ENCODE measurements at regions not wholly inside any gene's neighbourhood (a gene's known extent, or its start where the extent isn't known, plus 50 kb on each side); places are given as distances from the start of the nearest gene placed in this dataset.

DNA sequence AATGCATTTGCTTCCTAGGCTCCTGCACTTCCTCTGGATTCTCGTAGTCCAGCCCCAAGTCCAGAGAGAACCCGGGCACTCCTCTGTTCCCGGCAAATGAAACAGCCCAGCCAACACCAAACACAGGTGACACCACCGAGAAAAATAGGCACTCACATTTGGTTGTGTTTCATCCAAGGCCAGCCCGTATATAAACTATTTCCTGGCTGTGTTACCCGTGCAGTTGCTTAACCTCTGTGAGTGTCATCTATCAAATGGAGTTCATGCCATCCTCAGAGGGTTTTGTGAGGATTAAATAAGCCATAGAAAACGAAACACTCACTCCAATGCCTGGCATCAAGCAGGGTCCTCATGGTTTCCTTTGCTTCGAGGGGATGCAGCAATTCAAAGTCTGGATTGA lies 115.2 kb downstream of the BOD1 start:
- TF ChIP-seq, protein P1, sequence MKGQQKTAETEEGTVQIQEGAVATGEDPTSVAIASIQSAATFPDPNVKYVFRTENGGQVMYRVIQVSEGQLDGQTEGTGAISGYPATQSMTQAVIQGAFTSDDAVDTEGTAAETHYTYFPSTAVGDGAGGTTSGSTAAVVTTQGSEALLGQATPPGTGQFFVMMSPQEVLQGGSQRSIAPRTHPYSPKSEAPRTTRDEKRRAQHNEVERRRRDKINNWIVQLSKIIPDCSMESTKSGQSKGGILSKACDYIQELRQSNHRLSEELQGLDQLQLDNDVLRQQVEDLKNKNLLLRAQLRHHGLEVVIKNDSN (IDR thresholded peaks at IDR 0.05): no peak
- TF ChIP-seq NFIC (IDR thresholded peaks at IDR 0.05) (no peak), ZBTB7A (IDR thresholded peaks at IDR 0.05; ENCODE audit: low read depth) (no peak), FOXM1 (IDR thresholded peaks at IDR 0.05; ENCODE audit: borderline replicate concordance, low read depth) (no peak), TEAD4 (IDR thresholded peaks at IDR 0.05) (no peak), YY1 (IDR thresholded peaks at IDR 0.05; ENCODE audit: low read depth) (no peak), EGR1 (IDR thresholded peaks at IDR 0.05) (no peak), CEBPB (IDR thresholded peaks at IDR 0.05) (no peak), TAF1 (IDR thresholded peaks at IDR 0.05; ENCODE audit: low read depth) (no peak), EP300 (IDR thresholded peaks at IDR 0.05; ENCODE audit: borderline replicate concordance) (no peak), TCF12 (IDR thresholded peaks at IDR 0.05; ENCODE audit: low read depth) (no peak), RAD21 (IDR thresholded peaks at IDR 0.05; ENCODE audit: low read depth) (no peak), CREB1 (IDR thresholded peaks at IDR 0.05; ENCODE audit: low read depth) (no peak)
- TF ChIP-seq, protein P2, sequence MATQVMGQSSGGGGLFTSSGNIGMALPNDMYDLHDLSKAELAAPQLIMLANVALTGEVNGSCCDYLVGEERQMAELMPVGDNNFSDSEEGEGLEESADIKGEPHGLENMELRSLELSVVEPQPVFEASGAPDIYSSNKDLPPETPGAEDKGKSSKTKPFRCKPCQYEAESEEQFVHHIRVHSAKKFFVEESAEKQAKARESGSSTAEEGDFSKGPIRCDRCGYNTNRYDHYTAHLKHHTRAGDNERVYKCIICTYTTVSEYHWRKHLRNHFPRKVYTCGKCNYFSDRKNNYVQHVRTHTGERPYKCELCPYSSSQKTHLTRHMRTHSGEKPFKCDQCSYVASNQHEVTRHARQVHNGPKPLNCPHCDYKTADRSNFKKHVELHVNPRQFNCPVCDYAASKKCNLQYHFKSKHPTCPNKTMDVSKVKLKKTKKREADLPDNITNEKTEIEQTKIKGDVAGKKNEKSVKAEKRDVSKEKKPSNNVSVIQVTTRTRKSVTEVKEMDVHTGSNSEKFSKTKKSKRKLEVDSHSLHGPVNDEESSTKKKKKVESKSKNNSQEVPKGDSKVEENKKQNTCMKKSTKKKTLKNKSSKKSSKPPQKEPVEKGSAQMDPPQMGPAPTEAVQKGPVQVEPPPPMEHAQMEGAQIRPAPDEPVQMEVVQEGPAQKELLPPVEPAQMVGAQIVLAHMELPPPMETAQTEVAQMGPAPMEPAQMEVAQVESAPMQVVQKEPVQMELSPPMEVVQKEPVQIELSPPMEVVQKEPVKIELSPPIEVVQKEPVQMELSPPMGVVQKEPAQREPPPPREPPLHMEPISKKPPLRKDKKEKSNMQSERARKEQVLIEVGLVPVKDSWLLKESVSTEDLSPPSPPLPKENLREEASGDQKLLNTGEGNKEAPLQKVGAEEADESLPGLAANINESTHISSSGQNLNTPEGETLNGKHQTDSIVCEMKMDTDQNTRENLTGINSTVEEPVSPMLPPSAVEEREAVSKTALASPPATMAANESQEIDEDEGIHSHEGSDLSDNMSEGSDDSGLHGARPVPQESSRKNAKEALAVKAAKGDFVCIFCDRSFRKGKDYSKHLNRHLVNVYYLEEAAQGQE (IDR thresholded peaks at IDR 0.05; ENCODE audit: low read depth): no peak
- TF ChIP-seq, protein P3, sequence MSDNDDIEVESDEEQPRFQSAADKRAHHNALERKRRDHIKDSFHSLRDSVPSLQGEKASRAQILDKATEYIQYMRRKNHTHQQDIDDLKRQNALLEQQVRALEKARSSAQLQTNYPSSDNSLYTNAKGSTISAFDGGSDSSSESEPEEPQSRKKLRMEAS (IDR thresholded peaks at IDR 0.05): no peak

DNA sequence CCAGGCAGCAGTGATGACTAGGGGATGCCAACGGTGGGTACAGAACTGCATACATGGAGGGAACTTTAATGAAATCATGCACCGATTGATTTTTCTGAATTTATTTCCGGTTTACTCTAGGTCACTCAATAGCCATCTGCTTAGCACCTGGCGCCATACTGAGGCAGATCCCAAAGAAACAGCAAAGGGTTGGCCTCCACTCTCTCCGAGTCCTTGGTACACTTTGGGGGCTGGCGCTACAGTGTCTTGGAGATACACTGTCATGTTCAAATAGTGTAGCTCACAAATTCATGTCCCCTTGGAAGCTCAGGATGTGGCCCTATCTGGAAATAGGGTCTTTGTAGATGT lies 116.3 kb downstream of the BOD1 start:
- TF ChIP-seq EGR1 (IDR thresholded peaks at IDR 0.05) (no peak), TCF12 (IDR thresholded peaks at IDR 0.05; ENCODE audit: low read depth) (no peak), YY1 (IDR thresholded peaks at IDR 0.05; ENCODE audit: low read depth) (no peak), ZBTB7A (IDR thresholded peaks at IDR 0.05; ENCODE audit: low read depth) (no peak), TEAD4 (IDR thresholded peaks at IDR 0.05) (no peak), EP300 (IDR thresholded peaks at IDR 0.05; ENCODE audit: borderline replicate concordance) (no peak), FOXM1 (IDR thresholded peaks at IDR 0.05; ENCODE audit: borderline replicate concordance, low read depth) (no peak), RAD21 (IDR thresholded peaks at IDR 0.05; ENCODE audit: low read depth) (no peak), NFIC (IDR thresholded peaks at IDR 0.05) (no peak), TAF1 (IDR thresholded peaks at IDR 0.05; ENCODE audit: low read depth) (no peak)
- TF ChIP-seq, protein P3 (IDR thresholded peaks at IDR 0.05): no peak

DNA sequence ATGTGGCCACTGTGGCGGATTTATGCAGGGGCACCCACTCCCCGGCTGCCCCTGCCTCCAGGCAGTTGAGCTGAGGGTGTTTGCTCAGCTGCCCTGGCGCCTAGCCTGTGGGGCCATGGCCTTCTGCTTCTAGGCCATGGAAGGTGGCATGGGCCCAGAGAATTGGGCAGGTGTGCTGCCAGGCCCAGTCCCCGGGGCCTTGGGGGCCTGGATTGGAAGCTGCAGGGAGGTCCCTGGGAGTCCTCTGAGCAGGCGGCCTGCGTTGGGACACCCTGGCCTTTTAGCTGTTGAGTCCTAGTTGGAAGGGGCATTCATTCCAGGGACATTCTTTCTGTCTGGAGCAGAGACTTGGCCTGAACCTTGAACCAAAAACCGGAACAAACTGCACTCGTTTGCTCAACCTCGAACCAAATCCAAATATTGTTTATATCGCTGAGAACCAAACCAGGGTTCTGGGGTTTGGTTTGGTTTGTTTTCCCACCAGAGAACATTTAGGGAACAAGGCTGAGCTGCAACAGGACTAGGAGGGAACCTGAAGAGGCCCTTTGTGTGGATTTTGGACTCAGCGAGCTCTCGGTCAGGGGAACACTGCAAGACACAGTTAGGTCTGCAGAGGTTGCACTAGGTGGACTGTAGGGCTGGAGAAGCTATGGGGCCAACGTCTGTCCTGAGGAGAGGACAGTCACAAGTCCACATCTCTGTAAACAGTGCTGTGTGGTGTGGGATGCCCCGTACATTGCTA lies 116.8 kb downstream of the BOD1 start:
- TF ChIP-seq TAF1 (IDR thresholded peaks at IDR 0.05; ENCODE audit: low read depth) (no peak), FOXM1 (IDR thresholded peaks at IDR 0.05; ENCODE audit: borderline replicate concordance, low read depth) (no peak), RAD21 (IDR thresholded peaks at IDR 0.05; ENCODE audit: low read depth) (no peak), TEAD4 (IDR thresholded peaks at IDR 0.05) (no peak), NFIC (IDR thresholded peaks at IDR 0.05) (no peak), CEBPB (IDR thresholded peaks at IDR 0.05) (no peak), CREB1 (IDR thresholded peaks at IDR 0.05; ENCODE audit: low read depth) (no peak), TCF12 (IDR thresholded peaks at IDR 0.05; ENCODE audit: low read depth) (no peak), EP300 (IDR thresholded peaks at IDR 0.05; ENCODE audit: borderline replicate concordance) (no peak), ZBTB7A (IDR thresholded peaks at IDR 0.05; ENCODE audit: low read depth) (no peak), EGR1 (IDR thresholded peaks at IDR 0.05) (no peak), YY1 (IDR thresholded peaks at IDR 0.05; ENCODE audit: low read depth) (no peak)
- TF ChIP-seq, protein P3 (IDR thresholded peaks at IDR 0.05): no peak
- TF ChIP-seq, protein P2 (IDR thresholded peaks at IDR 0.05; ENCODE audit: low read depth): no peak
- TF ChIP-seq, protein P1 (IDR thresholded peaks at IDR 0.05): no peak

DNA sequence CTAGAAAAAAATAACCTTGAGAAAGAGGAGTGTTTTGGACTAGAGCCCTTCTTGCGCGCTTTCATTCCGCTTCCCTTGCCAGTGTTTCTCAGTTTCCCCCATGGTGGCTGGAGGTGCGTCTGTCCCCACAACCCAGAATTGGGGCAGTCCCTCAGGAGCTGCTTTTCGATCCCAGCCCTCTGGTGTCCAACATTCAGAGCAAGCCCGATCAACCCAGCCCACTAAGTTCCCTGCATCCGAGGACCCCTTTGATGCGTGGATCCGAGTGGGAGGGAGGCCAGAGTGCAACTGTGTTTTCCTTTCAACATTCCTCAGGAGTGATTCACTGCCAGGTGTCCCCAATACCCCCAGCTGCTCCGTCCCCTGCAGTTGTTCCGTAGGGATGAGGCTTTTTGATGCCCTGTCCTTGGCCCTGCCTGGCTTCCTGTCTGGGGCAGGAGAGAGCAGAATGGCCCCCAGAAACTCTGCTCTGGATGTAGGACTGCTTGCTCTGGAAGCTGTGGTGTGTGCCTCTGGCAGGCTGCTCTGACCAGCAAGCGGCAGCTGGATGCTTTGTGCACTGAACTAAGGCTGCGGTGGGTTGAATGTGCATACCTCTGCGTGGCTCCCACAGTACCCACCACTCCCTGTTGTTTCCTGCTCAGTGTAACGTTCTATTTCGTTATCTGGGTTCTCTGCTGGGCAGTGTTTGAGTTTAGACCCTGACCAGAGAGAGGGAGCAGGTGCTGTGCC lies 117.5 kb downstream of the BOD1 start:
- no peak for TF ChIP-seq YY1 (IDR thresholded peaks at IDR 0.05; ENCODE audit: low read depth)
- TF ChIP-seq, protein P1 (IDR thresholded peaks at IDR 0.05): no peak
- TF ChIP-seq ZBTB7A (IDR thresholded peaks at IDR 0.05; ENCODE audit: low read depth): no peak
